SU-DHL-6 (cell line): ENCODE measurements at regions not wholly inside any gene's neighbourhood (a gene's known extent, or its start where the extent isn't known, plus 50 kb on each side); places are given as distances from the start of the nearest gene placed in this dataset.

Source experiments
- H2AFZ ChIP-seq: fragments of 200-600 bp; sonication (generic); 2 replicates; pipeline ENCODE4 v1.6.1; 2014; ENCODE audit warnings: low read depth, mild to moderate bottlenecking, moderate library complexity, mixed read lengths, antibody characterized with exemption, low read length; ENCODE audit not compliant: severe bottlenecking
- H3F3A ChIP-seq: fragments of 200-600 bp; shearing (Covaris generic); 2 replicates; pipeline ENCODE4 v1.6.0; 2016; ENCODE audit warnings: antibody characterized with exemption, mild to moderate bottlenecking; ENCODE audit not compliant: insufficient read depth
- H3K27ac ChIP-seq: fragments of 200-600 bp; sonication (generic); 2 replicates; pipeline ENCODE4 v1.5.1; 2016; ENCODE audit warnings: low read depth, mild to moderate bottlenecking, low read length, moderate library complexity, mixed read lengths
- H3K27me3 ChIP-seq: fragments of 200-600 bp; sonication (generic), shearing (Covaris generic); 2 replicates; pipeline ENCODE4 v1.6.0; 2014; ENCODE audit warnings: mild to moderate bottlenecking, low read length
- H3K36me3 ChIP-seq: fragments of 200-600 bp; sonication (generic); 2 replicates; pipeline ENCODE4 v1.6.1; 2014; ENCODE audit warnings: mild to moderate bottlenecking, low read length, mixed read lengths
- H3K4me2 ChIP-seq: fragments of 300-600, 200-600 bp; shearing (Covaris generic), sonication (generic); 2 replicates; pipeline ENCODE4 v1.6.0; 2014; ENCODE audit warnings: low read length, low read depth, mild to moderate bottlenecking; ENCODE audit not compliant: poor library complexity, severe bottlenecking
- H3K4me3 ChIP-seq: fragments of 200-600 bp; sonication (generic); 2 replicates; pipeline ENCODE4 v1.5.1; 2014; ENCODE audit warnings: antibody characterized with exemption, low read length, mild to moderate bottlenecking, mixed read lengths; ENCODE audit not compliant: insufficient read depth, poor library complexity, severe bottlenecking
- H3K79me2 ChIP-seq: fragments of 200-600 bp; sonication (generic); 2 replicates; pipeline ENCODE4 v1.6.1; 2014; ENCODE audit warnings: mild to moderate bottlenecking, low read length, moderate library complexity; ENCODE audit not compliant: insufficient read depth
- H3K9ac ChIP-seq: fragments of 200-600 bp; sonication (generic); 2 replicates; pipeline ENCODE4 v1.7.0; 2014; ENCODE audit warnings: mild to moderate bottlenecking, low read length
- H3K9me2 ChIP-seq: fragments of 200-600 bp; sonication (generic); replicated peaks from 2 replicates; pipeline ENCODE4 v1.6.1; 2014; ENCODE audit warnings: low read length; ENCODE audit not compliant: insufficient read depth
- H3K9me3 ChIP-seq: fragments of 200-600 bp; sonication (generic); 2 replicates; pipeline ENCODE4 v1.6.1; 2014; ENCODE audit warnings: low read length, mixed read lengths; ENCODE audit not compliant: insufficient read depth
- H4K20me1 ChIP-seq: fragments of 200-600 bp; sonication (generic); 2 replicates; pipeline ENCODE4 v1.6.1; 2014; ENCODE audit warnings: low read depth, mild to moderate bottlenecking, antibody characterized with exemption, low read length, moderate library complexity, mixed read lengths
- CTCF ChIP-seq: fragments of 200-600 bp; sonication (generic); IDR thresholded peaks from one replicate; pipeline ENCODE4 v1.5.1; 2017; ENCODE audit warnings: antibody characterized with exemption, mild to moderate bottlenecking, low read length, moderate library complexity; ENCODE audit not compliant: insufficient read depth, poor library complexity, severe bottlenecking
- EZH2phosphoT487 ChIP-seq: fragments of 200-600 bp; sonication (generic), shearing (Covaris generic); conservative IDR thresholded peaks from 2 replicates; pipeline ENCODE4 v1.6.1; 2018; ENCODE audit warnings: mild to moderate bottlenecking, antibody characterized with exemption, low read length, moderate library complexity, mixed read lengths

DNA sequence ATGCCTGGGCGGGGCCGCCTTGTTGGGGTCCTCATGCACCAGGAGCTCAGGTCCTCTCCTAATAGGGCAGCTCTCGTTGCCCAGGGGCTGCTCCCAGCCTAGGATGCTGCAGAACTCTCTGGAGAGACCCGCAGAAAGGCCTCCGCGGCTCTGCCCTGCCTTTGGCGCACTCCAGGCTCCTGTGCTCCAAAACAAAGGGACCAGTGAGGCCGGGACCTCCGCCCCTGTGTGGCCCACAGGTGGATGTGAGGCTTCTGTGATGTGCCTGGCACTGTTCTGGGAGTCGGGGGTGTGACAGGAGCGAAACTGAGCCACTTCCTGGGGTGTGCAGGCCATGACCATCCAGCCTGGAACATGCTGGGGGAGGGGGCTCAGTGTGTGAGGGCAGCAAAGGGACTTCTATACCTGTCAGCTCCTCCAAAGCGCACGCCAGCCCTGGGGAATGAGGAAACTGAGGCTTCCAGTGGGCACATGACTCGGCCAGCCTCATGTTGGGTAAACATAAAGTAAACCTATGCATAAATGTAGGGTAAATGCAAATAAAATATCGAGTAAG, 153.2 kb downstream of the IRF8 start:
- H3F3A ChIP-seq: no peaks in the 10 kb centered on the region
- no peak overlapping the region for H3K9ac ChIP-seq
- H3K36me3 ChIP-seq: no peaks in the 10 kb centered on the region
- TF ChIP-seq CTCF (no peak), EZH2phosphoT487 (no peak)
- no peaks in the 10 kb centered on the region for H3K79me2 ChIP-seq
- no peak overlapping the region for H2AFZ ChIP-seq
- no peak overlapping the region for H3K4me2 ChIP-seq
- H3K4me3 ChIP-seq: no peak overlapping the region
- no peaks in the 10 kb centered on the region for H4K20me1 ChIP-seq
- H3K27ac ChIP-seq: no peak overlapping the region
- H3K27me3 ChIP-seq: no peaks in the 10 kb centered on the region
- H3K9me3 ChIP-seq: no peaks in the 10 kb centered on the region
- H3K9me2 ChIP-seq: no peaks in the 10 kb centered on the region

- Histone ChIP-seq H3K9ac (no peak overlapping the region), H3K79me2 (no peaks in the 10 kb centered on the region), H3K4me3 (no peak overlapping the region), H3K4me2 (no peak overlapping the region), H4K20me1 (no peaks in the 10 kb centered on the region), H3K27ac (no peak overlapping the region), H3K9me3 (no peaks in the 10 kb centered on the region), H3K36me3 (no peaks in the 10 kb centered on the region), H3F3A (no peaks in the 10 kb centered on the region), H2AFZ (no peak overlapping the region), H3K27me3 (no peaks in the 10 kb centered on the region), H3K9me2 (no peaks in the 10 kb centered on the region)
- TF ChIP-seq EZH2phosphoT487: no peak
- TF ChIP-seq CTCF: no peak
Measured at GRCh38 chr16:86052926-86053325, 154.0 kb downstream of the IRF8 start.

- Histone ChIP-seq H3K36me3 (no peaks in the 10 kb centered on the region), H3K27ac (no peak overlapping the region), H3K4me2 (no peak overlapping the region), H3F3A (no peaks in the 10 kb centered on the region), H3K9me3 (no peaks in the 10 kb centered on the region), H3K9me2 (no peaks in the 10 kb centered on the region), H4K20me1 (no peaks in the 10 kb centered on the region), H3K27me3 (no peaks in the 10 kb centered on the region), H3K79me2 (no peaks in the 10 kb centered on the region), H3K9ac (no peak overlapping the region), H3K4me3 (no peak overlapping the region), H2AFZ (no peak overlapping the region)
- TF ChIP-seq CTCF (no peak), EZH2phosphoT487 (no peak)
Measured at GRCh38 chr16:86059253-86060171, 160.6 kb downstream of the IRF8 start.
